WTC11 (cell line): ENCODE measurements at regions not wholly inside any gene's neighbourhood (a gene's known extent, or its start where the extent isn't known, plus 50 kb on each side); places are given as distances from the start of the nearest gene placed in this dataset.
A peak's percentile ranks its signal among the peaks of the same experiment; 100 is the strongest.

Experiments
- CBFB ChIP-seq: sonication (generic); formaldehyde crosslinking; IDR thresholded peaks from 2 replicates; pipeline ENCODE4 v1.8.1; 2022; ENCODE audit warnings: mild to moderate bottlenecking, low read depth, missing genetic modification reagents
- ELF4 ChIP-seq: sonication (generic); formaldehyde crosslinking; IDR thresholded peaks from 2 replicates; pipeline ENCODE4 v1.8.1; 2022; ENCODE audit warnings: low read depth, mild to moderate bottlenecking, moderate library complexity, missing genetic modification reagents
- ESRRA ChIP-seq: sonication (generic); formaldehyde crosslinking; IDR thresholded peaks from 2 replicates; pipeline ENCODE4 v1.8.1; 2022; ENCODE audit warnings: mild to moderate bottlenecking, missing genetic modification reagents, borderline replicate concordance
- FOXJ3 ChIP-seq: sonication (generic); formaldehyde crosslinking; IDR thresholded peaks from 2 replicates; pipeline ENCODE4 v1.9.0; 2021; ENCODE audit warnings: missing genetic modification reagents, mild to moderate bottlenecking, borderline replicate concordance
- FOXP1 ChIP-seq: sonication (generic); formaldehyde crosslinking; IDR thresholded peaks from 2 replicates; pipeline ENCODE4 v1.8.0; 2022; ENCODE audit warnings: missing genetic modification reagents, mild to moderate bottlenecking, moderate library complexity, borderline replicate concordance
- FOXP4 ChIP-seq: sonication (generic); formaldehyde crosslinking; IDR thresholded peaks from 2 replicates; pipeline ENCODE4 v1.8.0; 2022; ENCODE audit warnings: mild to moderate bottlenecking, missing genetic modification reagents
- GRHL2 ChIP-seq: fragments of 250-450 bp; sonication (Bioruptor Pico); IDR thresholded peaks from 2 replicates; pipeline ENCODE4 v1.8.0; 2022; ENCODE audit warnings: mild to moderate bottlenecking, moderate library complexity; ENCODE audit not compliant: insufficient replicate concordance, severe bottlenecking
- GTF2I ChIP-seq: fragments of 250-450 bp; sonication (Bioruptor Pico); conservative IDR thresholded peaks from 2 replicates; pipeline ENCODE4 v1.4.0; 2021; ENCODE audit warnings: mild to moderate bottlenecking
- IRF1 ChIP-seq: sonication (generic); formaldehyde crosslinking; IDR thresholded peaks from 2 replicates; pipeline ENCODE4 v1.8.0; 2023; ENCODE audit warnings: missing genetic modification reagents
- JUN ChIP-seq: sonication (generic); formaldehyde crosslinking; IDR thresholded peaks from 2 replicates; pipeline ENCODE4 v1.8.0; 2023; ENCODE audit warnings: mild to moderate bottlenecking, missing genetic modification reagents
- MYBL2 ChIP-seq: sonication (generic); formaldehyde crosslinking; IDR thresholded peaks from 2 replicates; pipeline ENCODE4 v1.8.1; 2023; ENCODE audit warnings: mild to moderate bottlenecking, moderate library complexity, missing genetic modification reagents
- NFATC4 ChIP-seq: fragments of 250-450 bp; sonication (Bioruptor Pico); IDR thresholded peaks from 2 replicates; pipeline ENCODE4 v1.9.0; 2021; ENCODE audit warnings: mild to moderate bottlenecking
- NR2C2 ChIP-seq: sonication (generic); formaldehyde crosslinking; IDR thresholded peaks from 2 replicates; pipeline ENCODE4 v1.8.0; 2022; ENCODE audit warnings: mild to moderate bottlenecking, missing genetic modification reagents
- PREB ChIP-seq: sonication (generic); formaldehyde crosslinking; IDR thresholded peaks from 2 replicates; pipeline ENCODE4 v1.8.1; 2022; ENCODE audit warnings: mild to moderate bottlenecking, missing genetic modification reagents, moderate library complexity, borderline replicate concordance
- TP53 ChIP-seq: sonication (generic); formaldehyde crosslinking; IDR thresholded peaks from 2 replicates; pipeline ENCODE4 v1.8.1; 2023; ENCODE audit warnings: mild to moderate bottlenecking, missing genetic modification reagents
- ZNF281 ChIP-seq: sonication (generic); formaldehyde crosslinking; IDR thresholded peaks from 2 replicates; pipeline ENCODE4 v1.8.0; 2023; ENCODE audit warnings: mild to moderate bottlenecking, missing genetic modification reagents
- ZNF396 ChIP-seq: fragments of 250-450 bp; sonication (Bioruptor Pico); IDR thresholded peaks from 2 replicates; pipeline ENCODE4 v1.8.0; 2021; ENCODE audit warnings: mild to moderate bottlenecking, moderate library complexity, borderline replicate concordance
- ZNF416 ChIP-seq: fragments of 250-450 bp; sonication (Bioruptor Pico); IDR thresholded peaks from 2 replicates; pipeline ENCODE4 v1.9.0; 2021; ENCODE audit warnings: mild to moderate bottlenecking, inconsistent platforms
- ZNF423 ChIP-seq: fragments of 250-450 bp; sonication (Bioruptor Pico); IDR thresholded peaks from 2 replicates; pipeline ENCODE4 v2.1.2; 2022; ENCODE audit warnings: mild to moderate bottlenecking, moderate library complexity
- ZNF512 ChIP-seq: sonication (generic); formaldehyde crosslinking; IDR thresholded peaks from 2 replicates; pipeline ENCODE4 v1.8.1; 2022; ENCODE audit warnings: missing genetic modification reagents, borderline replicate concordance
- ZNF671 ChIP-seq: fragments of 250-450 bp; sonication (Bioruptor Pico); IDR thresholded peaks from 2 replicates; pipeline ENCODE4 v1.8.0; 2021; ENCODE audit warnings: mild to moderate bottlenecking
- TF ChIP-seq, protein P1 (sequence below): fragments of 250-450 bp; sonication (Bioruptor Pico); IDR thresholded peaks from 2 replicates; pipeline ENCODE4 v2.1.2; 2022; ENCODE audit warnings: mild to moderate bottlenecking, moderate library complexity
- TF ChIP-seq, protein P2 (sequence below): sonication (generic); formaldehyde crosslinking; IDR thresholded peaks from 2 replicates; pipeline ENCODE4 v1.8.1; 2022; ENCODE audit warnings: low read depth, mild to moderate bottlenecking, moderate library complexity, missing genetic modification reagents, borderline replicate concordance
- TF ChIP-seq, protein P3 (sequence below): sonication (generic); formaldehyde crosslinking; IDR thresholded peaks from 2 replicates; pipeline ENCODE4 v1.8.0; 2022; ENCODE audit warnings: mild to moderate bottlenecking, missing genetic modification reagents

DNA sequence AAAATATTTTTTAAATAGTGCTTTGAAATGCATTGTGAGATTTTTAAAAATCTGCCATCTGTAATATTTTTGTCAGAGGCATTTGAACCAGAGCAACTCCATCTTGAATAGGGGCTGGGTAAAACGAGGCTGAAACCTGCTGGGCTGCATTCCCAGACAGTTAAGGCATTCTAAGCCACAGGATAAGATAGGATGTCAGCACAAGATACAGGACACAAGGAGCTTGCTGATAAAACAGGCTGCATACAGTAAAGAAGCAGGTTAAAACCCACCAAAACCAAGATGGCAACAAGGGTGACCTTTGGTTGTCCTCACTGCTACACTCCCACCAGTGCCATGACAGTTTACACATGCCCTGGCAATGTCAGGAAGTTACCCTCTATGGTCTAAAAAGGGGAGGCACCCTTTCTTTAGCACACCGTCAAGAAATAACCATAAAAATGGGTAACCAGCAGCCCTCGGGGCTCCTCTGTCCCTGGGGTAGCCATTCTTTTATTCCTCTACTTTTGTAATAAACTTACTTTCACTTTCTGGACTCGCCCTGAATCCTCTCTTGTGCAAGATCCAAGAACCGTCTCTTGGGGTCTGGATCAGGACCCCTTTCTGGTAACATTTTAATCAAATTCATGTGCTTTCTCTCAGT is 273.7 kb downstream of the SEMA3D start (continued):
- TF ChIP-seq ZNF281 (CRISPR knock-in tag), result no peak
- no peak for TF ChIP-seq MYBL2 (CRISPR knock-in tag)
- TF ChIP-seq, protein P1, sequence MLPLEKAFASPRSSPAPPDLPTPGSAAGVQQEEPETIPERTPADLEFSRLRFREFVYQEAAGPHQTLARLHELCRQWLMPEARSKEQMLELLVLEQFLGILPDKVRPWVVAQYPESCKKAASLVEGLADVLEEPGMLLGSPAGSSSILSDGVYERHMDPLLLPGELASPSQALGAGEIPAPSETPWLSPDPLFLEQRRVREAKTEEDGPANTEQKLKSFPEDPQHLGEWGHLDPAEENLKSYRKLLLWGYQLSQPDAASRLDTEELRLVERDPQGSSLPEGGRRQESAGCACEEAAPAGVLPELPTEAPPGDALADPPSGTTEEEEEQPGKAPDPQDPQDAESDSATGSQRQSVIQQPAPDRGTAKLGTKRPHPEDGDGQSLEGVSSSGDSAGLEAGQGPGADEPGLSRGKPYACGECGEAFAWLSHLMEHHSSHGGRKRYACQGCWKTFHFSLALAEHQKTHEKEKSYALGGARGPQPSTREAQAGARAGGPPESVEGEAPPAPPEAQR (CRISPR knock-in tag), result peak; percentile 93; the same call in 1 of the 2 replicates
- no peak for TF ChIP-seq NR2C2 (CRISPR knock-in tag)
- TF ChIP-seq IRF1 (CRISPR knock-in tag), result no peak
- no peak for TF ChIP-seq CBFB (CRISPR knock-in tag)
- TF ChIP-seq, protein P2, sequence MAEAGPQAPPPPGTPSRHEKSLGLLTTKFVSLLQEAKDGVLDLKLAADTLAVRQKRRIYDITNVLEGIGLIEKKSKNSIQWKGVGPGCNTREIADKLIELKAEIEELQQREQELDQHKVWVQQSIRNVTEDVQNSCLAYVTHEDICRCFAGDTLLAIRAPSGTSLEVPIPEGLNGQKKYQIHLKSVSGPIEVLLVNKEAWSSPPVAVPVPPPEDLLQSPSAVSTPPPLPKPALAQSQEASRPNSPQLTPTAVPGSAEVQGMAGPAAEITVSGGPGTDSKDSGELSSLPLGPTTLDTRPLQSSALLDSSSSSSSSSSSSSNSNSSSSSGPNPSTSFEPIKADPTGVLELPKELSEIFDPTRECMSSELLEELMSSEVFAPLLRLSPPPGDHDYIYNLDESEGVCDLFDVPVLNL (CRISPR knock-in tag), result no peak
- no peak for TF ChIP-seq FOXP1 (CRISPR knock-in tag)
- no peak for TF ChIP-seq NFATC4
- no peak for TF ChIP-seq TP53 (CRISPR knock-in tag)
- TF ChIP-seq ZNF416, result no peak
- no peak for TF ChIP-seq PREB (CRISPR knock-in tag)
- TF ChIP-seq GRHL2 (CRISPR knock-in tag), result no peak
- TF ChIP-seq ZNF396, result peak; percentile 71; the same call in 1 of the 2 replicates
- TF ChIP-seq ESRRA (CRISPR knock-in tag), result no peak
- TF ChIP-seq, protein P3, sequence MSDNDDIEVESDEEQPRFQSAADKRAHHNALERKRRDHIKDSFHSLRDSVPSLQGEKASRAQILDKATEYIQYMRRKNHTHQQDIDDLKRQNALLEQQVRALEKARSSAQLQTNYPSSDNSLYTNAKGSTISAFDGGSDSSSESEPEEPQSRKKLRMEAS, result no peak
- no peak for TF ChIP-seq ZNF671 (CRISPR knock-in tag)
- TF ChIP-seq JUN (CRISPR knock-in tag), result no peak
- no peak for TF ChIP-seq ELF4 (CRISPR knock-in tag)
- peak; percentile 76 for TF ChIP-seq ZNF423 (CRISPR knock-in tag)
- no peak for TF ChIP-seq GTF2I (CRISPR knock-in tag)
- TF ChIP-seq FOXJ3 (CRISPR knock-in tag), result no peak
- TF ChIP-seq FOXP4 (CRISPR knock-in tag), result no peak
- no peak for TF ChIP-seq ZNF512
